Posterior cingulate gyrus (tissue), 11 donors: ENCODE measurements at regions not wholly inside any gene's neighbourhood (a gene's known extent, or its start where the extent isn't known, plus 50 kb on each side); places are given as distances from the start of the nearest gene placed in this dataset.
"Not testable (repeated sequence)": the region's sequence is repeated elsewhere in the genome, so short reads cannot be mapped to it uniquely, and the experiment has no call there.

Source experiments
- DNase-seq, 10 donors: peaks; one replicate each; pipeline versions ENCODE4 v3.0.0 to v3.0.0-alpha.2; 2020 to 2021; ENCODE audit warnings: mixed read lengths in 3 of 10
- intact Hi-C: fragments of 100-400 bp; cut with DNase I; formaldehyde crosslinking; loops from one replicate; pipeline ENCODE4 v1.15.1; 2023

GRCh38 chr13:19062801-19063200 is 118.8 kb downstream of the TUBA3C start:
- intact Hi-C loops = no loop called here
- no peak for DNase-seq

- intact Hi-C loops = no loop called here
Measured at GRCh38 chr13:19062019-19062646, 119.5 kb downstream of the TUBA3C start.

GRCh38 chr13:19061278-19061677 is 120.3 kb downstream of the TUBA3C start:
- no peak for DNase-seq
- intact Hi-C loops = no loop called here

More at GRCh38 chr13:19062019-19062646, 119.5 kb downstream of the TUBA3C start:
- DNase-seq = peak in 1 of 10 donors; percentile 70

- DNase-seq = no peak
- intact Hi-C loops = no loop called here
Measured at GRCh38 chr13:19060311-19061002, 121.2 kb downstream of the TUBA3C start.

- DNase-seq = no peak
- intact Hi-C loops = no loop called here
Measured at GRCh38 chr13:19059016-19059780, 122.4 kb downstream of the TUBA3C start.

- intact Hi-C loops = no loop called here
- no peak for DNase-seq
Measured at GRCh38 chr13:19058566-19058965, 123.1 kb downstream of the TUBA3C start.

GRCh38 chr13:19057588-19058340 is 123.9 kb downstream of the TUBA3C start:
- intact Hi-C loops = no loop called here

GRCh38 chr13:19056984-19057490 is 124.6 kb downstream of the TUBA3C start:
- intact Hi-C loops = no loop called here
- DNase-seq = peak in 1 of 10 donors; percentile 67

More at GRCh38 chr13:19057588-19058340, 123.9 kb downstream of the TUBA3C start:
- DNase-seq = no peak

GRCh38 chr13:19056355-19056880 is 125.2 kb downstream of the TUBA3C start:
- DNase-seq = peak in 1 of 10 donors; percentile 67
- intact Hi-C loops = no loop called here

- no peak for DNase-seq
- intact Hi-C loops = no loop called here
Measured at GRCh38 chr13:19055611-19056010, 126.0 kb downstream of the TUBA3C start.

- no peak for DNase-seq
- intact Hi-C loops = no loop called here
Measured at GRCh38 chr13:19053561-19053960, 128.1 kb downstream of the TUBA3C start.

GRCh38 chr13:19052931-19053330 is 128.7 kb downstream of the TUBA3C start:
- no peak for DNase-seq
- intact Hi-C loops = no loop called here

GRCh38 chr13:19052180-19052579 is 129.4 kb downstream of the TUBA3C start:
- intact Hi-C loops = no loop called here

GRCh38 chr13:19050901-19051300 is 130.7 kb downstream of the TUBA3C start:
- intact Hi-C loops = no loop called here
- DNase-seq = no peak

More at GRCh38 chr13:19052180-19052579, 129.4 kb downstream of the TUBA3C start:
- DNase-seq = no peak

GRCh38 chr13:19049624-19050023 is 132.0 kb downstream of the TUBA3C start:
- DNase-seq = peak in 1 of 10 donors; percentile 63
- intact Hi-C loops = not testable (repeated sequence)

GRCh38 chr13:19048381-19048780 is 133.2 kb downstream of the TUBA3C start:
- peak in 1 of 10 donors; percentile 75 for DNase-seq
- intact Hi-C loops = no loop called here

GRCh38 chr13:19023115-19023514 is 158.5 kb downstream of the TUBA3C start:
- intact Hi-C loops = no loop called here
- no peak for DNase-seq

GRCh38 chr13:19020988-19021387 is 160.6 kb downstream of the TUBA3C start:
- DNase-seq = no peak
- intact Hi-C loops = no loop called here

GRCh38 chr13:18998389-18998788 is 183.2 kb downstream of the TUBA3C start:
- no peak for DNase-seq
- intact Hi-C loops = no loop called here

GRCh38 chr13:18996627-18997051 is 185.0 kb downstream of the TUBA3C start:
- intact Hi-C loops = no loop called here
- DNase-seq = no peak
